Esophagus squamous epithelium (tissue), 4 donors: ENCODE measurements at regions not wholly inside any gene's neighbourhood (a gene's known extent, or its start where the extent isn't known, plus 50 kb on each side); places are given as distances from the start of the nearest gene placed in this dataset.

ENCODE experiments used
- CTCF ChIP-seq, 6 experiments: fragments of 450-650 bp in 4 of 6; fragments of 200-600 bp in 2 of 6; sonication (generic) in 2 of 6; IDR thresholded peaks; one replicate each; pipeline ENCODE4 v1.5.1; 2016 to 2019; ENCODE audit warnings: antibody characterized with exemption in 6 of 6, mild to moderate bottlenecking in 4 of 6, moderate library complexity in 4 of 6
- POLR2A ChIP-seq, 4 donors: fragments of 450-650 bp; IDR thresholded peaks; one replicate each; pipeline ENCODE4 v1.6.1; 2017; ENCODE audit warnings: antibody characterized with exemption in 4 of 4, mild to moderate bottlenecking in 4 of 4, moderate library complexity in 3 of 4

- TF ChIP-seq CTCF (IDR thresholded peaks at IDR 0.05) (no peak), POLR2A (IDR thresholded peaks at IDR 0.05) (no peak)
Observed at GRCh38 chr1:197995408-197996258, 78.5 kb downstream of the LHX9 start.
